NT2/D1 (cell line): ENCODE measurements at regions not wholly inside any gene's neighbourhood (a gene's known extent, or its start where the extent isn't known, plus 50 kb on each side); places are given as distances from the start of the nearest gene placed in this dataset.

Experiments used
- DNase-seq: peaks from one replicate; pipeline ENCODE4 v3.0.0-alpha.2; 2011; ENCODE audit warnings: low read depth, low spot score
- H3K27me3 ChIP-seq: 2 replicates; pipeline ENCODE4 v1.6.0; 2011; ENCODE audit warnings: mild to moderate bottlenecking; ENCODE audit not compliant: insufficient read length, insufficient read depth
- H3K36me3 ChIP-seq: 2 replicates; pipeline ENCODE4 v1.6.1; 2011; ENCODE audit warnings: mild to moderate bottlenecking, low read length, mixed read lengths; ENCODE audit not compliant: insufficient read depth, insufficient read length
- H3K4me1 ChIP-seq: 2 replicates; pipeline ENCODE4 v1.5.1; 2011; ENCODE audit not compliant: insufficient read depth, insufficient read length
- H3K4me3 ChIP-seq: 2 replicates; pipeline ENCODE4 v1.5.1; 2011; ENCODE audit warnings: low read depth; ENCODE audit not compliant: insufficient read length
- H3K9ac ChIP-seq: 2 replicates; pipeline ENCODE4 v1.6.0; 2011; ENCODE audit warnings: low read depth; ENCODE audit not compliant: insufficient read length
- H3K9me3 ChIP-seq: 2 replicates; pipeline ENCODE4 v1.5.1; 2011; ENCODE audit warnings: mild to moderate bottlenecking, low read length; ENCODE audit not compliant: insufficient read depth
- SUZ12 ChIP-seq: IDR thresholded peaks from 2 replicates; pipeline ENCODE4 v1.6.1; 2011; ENCODE audit not compliant: insufficient read length, insufficient read depth; ENCODE audit errors: extremely low read depth
- YY1 ChIP-seq: IDR thresholded peaks from 2 replicates; pipeline ENCODE4 v1.6.1; 2011; ENCODE audit not compliant: insufficient read length, insufficient read depth
- ZNF274 ChIP-seq: IDR thresholded peaks from 2 replicates; pipeline ENCODE4 v1.6.1; 2011; ENCODE audit warnings: mild to moderate bottlenecking, low read depth, low read length

DNA sequence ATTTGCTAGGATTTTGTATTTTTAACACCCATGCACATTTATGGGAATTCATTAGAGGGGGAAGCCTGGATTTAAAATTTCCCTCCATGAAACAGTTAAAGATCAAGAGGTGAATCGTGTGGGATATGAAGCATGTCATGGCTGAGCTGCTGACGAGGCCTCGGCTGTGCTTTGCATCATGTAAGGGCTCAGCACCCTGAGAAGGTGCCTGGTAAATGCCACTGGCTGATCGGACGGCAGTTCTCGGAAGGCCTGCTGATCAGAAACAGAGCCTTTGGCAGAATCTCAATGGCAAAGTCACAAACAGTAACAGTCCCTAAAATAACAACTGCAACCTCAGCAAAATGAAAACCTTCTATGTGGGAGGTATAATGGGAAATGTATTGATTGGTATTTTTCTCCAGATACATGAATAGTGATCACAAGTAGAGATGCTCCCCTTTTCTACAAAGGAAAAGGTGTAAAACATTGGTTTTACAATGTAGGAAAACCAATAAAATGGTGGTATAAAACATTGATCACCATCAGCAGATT is 53.0 kb upstream of the FUCA2 start:
- no peak for DNase-seq
- Histone ChIP-seq H3K4me1 (no peaks in the 10 kb centered on the region), H3K9me3 (no peaks in the 10 kb centered on the region), H3K9ac (no peak overlapping the region), H3K27me3 (no peaks in the 10 kb centered on the region), H3K4me3 (no peak overlapping the region), H3K36me3 (no peaks in the 10 kb centered on the region)
- no peak for TF ChIP-seq SUZ12

DNA sequence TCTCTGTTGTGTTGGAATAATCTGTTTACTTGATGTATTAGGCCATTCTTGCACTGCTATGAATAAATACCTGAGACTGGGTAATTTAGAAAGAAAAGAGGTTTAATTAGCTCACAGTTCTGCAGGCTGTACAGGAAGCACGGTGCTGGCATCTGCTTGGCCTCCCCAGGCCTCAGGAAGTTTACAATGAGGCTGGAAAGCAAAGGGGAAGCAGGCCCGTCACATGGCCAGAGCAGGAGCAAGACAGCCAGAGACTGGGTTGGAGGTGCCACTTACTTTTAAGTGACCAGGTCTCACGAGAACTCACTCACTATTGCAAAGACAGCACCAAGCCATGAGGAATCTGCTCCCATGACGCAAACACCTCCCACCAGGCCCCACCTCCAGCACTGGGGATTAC is 50.6 kb upstream of the FUCA2 start:
- no peak for TF ChIP-seq YY1
- no peak for TF ChIP-seq ZNF274
- TF ChIP-seq SUZ12 = no peak
- no peak for DNase-seq
- Histone ChIP-seq H3K4me1 (no peaks in the 10 kb centered on the region), H3K27me3 (no peaks in the 10 kb centered on the region), H3K9me3 (no peaks in the 10 kb centered on the region), H3K4me3 (no peak overlapping the region), H3K9ac (no peak overlapping the region), H3K36me3 (no peaks in the 10 kb centered on the region)
